GM13976 (cell line): ENCODE measurements at regions not wholly inside any gene's neighbourhood (a gene's known extent, or its start where the extent isn't known, plus 50 kb on each side); places are given as distances from the start of the nearest gene placed in this dataset.
"Not testable (repeated sequence)": the region's sequence is repeated elsewhere in the genome, so short reads cannot be mapped to it uniquely, and the experiment has no call there.

Experiments
- DNase-seq: peaks from one replicate; pipeline ENCODE4 v3.0.0; 2012; ENCODE audit warnings: low spot score
- in situ Hi-C: fragments of 300-500 bp; cut with MboI; formaldehyde crosslinking; loops from one replicate; pipeline ENCODE4 v1.12.0; 2022; ENCODE audit warnings: low sequenced_read_pairs, mixed read lengths, inconsistent platforms; ENCODE audit not compliant: unreplicated experiment
- TF ChIP-seq, protein P1 (sequence below): IDR thresholded peaks from 2 replicates; pipeline ENCODE4 v1.5.1; 2012; ENCODE audit warnings: borderline replicate concordance, mild to moderate bottlenecking; ENCODE audit not compliant: insufficient read depth; ENCODE audit errors: extremely low read depth, missing control alignments, control extremely low read depth

DNA sequence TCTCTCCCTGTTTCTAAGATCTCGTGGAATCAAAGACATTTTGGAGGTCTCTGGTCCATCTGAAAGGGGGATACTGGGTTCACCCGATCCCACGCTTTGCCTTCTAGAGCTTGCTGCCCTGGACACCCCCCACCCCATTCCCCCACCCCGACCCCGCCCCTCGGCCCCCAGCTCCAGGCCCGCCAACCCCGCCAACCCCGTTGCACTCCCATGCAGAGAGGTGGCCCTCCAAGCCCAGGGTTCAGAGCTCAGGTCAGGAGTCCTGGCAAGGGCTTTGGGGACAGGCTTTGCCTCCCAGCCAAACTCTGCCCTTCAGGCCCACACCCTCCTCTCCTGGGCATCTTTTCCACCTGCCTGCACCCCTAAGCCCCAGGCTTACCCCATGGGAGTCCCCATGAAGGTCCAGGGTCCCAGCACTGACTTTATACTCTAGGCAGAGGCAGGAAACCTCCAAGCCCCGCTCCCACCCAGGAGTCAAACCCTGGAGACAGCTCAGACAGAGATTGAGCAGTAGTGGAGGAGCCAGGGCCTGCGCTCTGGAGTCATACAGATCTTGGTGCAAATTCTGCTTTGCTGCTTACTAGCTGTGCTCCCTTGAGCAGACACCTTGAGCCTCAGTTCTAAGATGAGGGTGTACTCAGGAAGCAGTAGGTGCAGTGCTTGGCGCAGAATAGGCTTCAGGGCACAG, 155.9 kb downstream of the FOXD2 start:
- TF ChIP-seq, protein P1, sequence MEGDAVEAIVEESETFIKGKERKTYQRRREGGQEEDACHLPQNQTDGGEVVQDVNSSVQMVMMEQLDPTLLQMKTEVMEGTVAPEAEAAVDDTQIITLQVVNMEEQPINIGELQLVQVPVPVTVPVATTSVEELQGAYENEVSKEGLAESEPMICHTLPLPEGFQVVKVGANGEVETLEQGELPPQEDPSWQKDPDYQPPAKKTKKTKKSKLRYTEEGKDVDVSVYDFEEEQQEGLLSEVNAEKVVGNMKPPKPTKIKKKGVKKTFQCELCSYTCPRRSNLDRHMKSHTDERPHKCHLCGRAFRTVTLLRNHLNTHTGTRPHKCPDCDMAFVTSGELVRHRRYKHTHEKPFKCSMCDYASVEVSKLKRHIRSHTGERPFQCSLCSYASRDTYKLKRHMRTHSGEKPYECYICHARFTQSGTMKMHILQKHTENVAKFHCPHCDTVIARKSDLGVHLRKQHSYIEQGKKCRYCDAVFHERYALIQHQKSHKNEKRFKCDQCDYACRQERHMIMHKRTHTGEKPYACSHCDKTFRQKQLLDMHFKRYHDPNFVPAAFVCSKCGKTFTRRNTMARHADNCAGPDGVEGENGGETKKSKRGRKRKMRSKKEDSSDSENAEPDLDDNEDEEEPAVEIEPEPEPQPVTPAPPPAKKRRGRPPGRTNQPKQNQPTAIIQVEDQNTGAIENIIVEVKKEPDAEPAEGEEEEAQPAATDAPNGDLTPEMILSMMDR = no peak
- in situ Hi-C loops = no loop called here
- no peak for DNase-seq

DNA sequence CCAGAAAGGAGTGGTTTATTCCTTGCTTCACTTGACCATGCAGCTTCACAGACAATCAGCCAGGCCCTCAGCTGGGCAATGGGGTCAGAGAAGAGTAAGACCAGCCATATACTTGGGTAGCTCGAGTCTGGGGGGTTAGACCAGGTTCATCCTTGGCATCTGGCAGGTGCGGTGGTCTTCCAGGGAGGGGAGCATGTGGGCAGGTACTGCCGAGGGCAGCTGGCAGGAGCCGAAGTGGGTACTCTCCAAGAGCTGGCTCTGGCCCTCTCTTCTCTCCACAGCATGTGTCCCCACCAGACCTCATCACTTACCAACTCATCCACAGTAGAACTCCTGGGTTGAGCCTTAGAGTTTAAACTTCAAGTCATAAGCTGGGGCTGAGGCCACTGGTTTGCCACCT, 156.8 kb downstream of the FOXD2 start:
- TF ChIP-seq, protein P1 = no peak
- in situ Hi-C loops = no loop called here
- no peak for DNase-seq

- in situ Hi-C loops = no loop called here
- no peak for DNase-seq
- TF ChIP-seq, protein P1 = no peak
Measured at GRCh38 chr1:47596328-47596727, 158.5 kb downstream of the FOXD2 start.

GRCh38 chr1:47598357-47598756, 160.5 kb downstream of the FOXD2 start:
- TF ChIP-seq, protein P1 = no peak
- no peak for DNase-seq
- in situ Hi-C loops = no loop called here

DNA sequence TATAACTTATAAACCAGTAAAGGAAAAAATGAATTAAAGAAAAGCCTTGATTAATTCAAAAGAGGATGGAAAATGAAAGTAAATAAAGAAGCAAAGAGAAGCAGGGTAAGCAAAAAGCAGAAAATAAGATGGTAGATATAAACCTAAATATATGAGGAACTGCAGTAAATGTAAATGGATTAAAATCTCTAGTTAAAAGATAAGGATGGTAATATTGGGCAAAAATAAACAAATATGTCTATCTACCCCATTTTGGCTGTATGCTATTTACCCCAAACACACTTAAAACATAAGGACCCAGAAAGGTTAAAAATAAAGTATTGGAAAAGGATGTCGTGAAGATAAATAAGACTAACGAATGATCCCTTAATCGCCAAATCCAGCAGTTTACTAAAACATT, 161.9 kb downstream of the FOXD2 start:
- DNase-seq = no peak
- in situ Hi-C loops = no loop called here
- TF ChIP-seq, protein P1 = no peak

- in situ Hi-C loops, DNase-seq: not testable (repeated sequence)
Measured at GRCh38 chr1:47602491-47602890, 164.6 kb downstream of the FOXD2 start.

- in situ Hi-C loops = not testable (repeated sequence)
Measured at GRCh38 chr1:47604869-47605268, 167.0 kb downstream of the FOXD2 start.

More at GRCh38 chr1:47604869-47605268, 167.0 kb downstream of the FOXD2 start:
- not testable (repeated sequence) for DNase-seq
